HG03571 (cell line): ENCODE measurements at regions not wholly inside any gene's neighbourhood (a gene's known extent, or its start where the extent isn't known, plus 50 kb on each side); places are given as distances from the start of the nearest gene placed in this dataset.

ENCODE experiments used
- ATAC-seq: cut with Tn5 transposase; IDR thresholded peaks from one replicate; pipeline ENCODE4 v1.9.1; 2021; ENCODE audit not compliant: unreplicated experiment

DNA sequence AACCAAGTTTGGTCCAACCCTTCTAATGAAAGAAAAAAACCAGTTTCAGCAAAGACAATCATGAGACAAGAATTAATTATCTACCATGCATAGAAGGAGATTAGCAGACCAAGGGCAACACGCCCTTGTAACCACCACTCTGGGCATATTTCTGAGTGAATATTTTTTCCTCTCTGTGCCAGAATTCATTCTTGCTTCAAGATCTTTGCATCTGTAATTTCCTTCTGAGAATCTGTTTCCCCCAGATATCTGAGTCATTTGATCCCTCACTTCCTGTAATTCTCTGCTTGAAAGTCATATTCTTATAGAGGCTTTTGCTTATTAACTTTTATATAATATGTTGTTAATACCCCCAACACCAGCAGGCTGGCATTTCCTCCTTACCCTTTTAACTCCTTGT lies 243.7 kb downstream of the SLC16A7 start:
- no peak for ATAC-seq

DNA sequence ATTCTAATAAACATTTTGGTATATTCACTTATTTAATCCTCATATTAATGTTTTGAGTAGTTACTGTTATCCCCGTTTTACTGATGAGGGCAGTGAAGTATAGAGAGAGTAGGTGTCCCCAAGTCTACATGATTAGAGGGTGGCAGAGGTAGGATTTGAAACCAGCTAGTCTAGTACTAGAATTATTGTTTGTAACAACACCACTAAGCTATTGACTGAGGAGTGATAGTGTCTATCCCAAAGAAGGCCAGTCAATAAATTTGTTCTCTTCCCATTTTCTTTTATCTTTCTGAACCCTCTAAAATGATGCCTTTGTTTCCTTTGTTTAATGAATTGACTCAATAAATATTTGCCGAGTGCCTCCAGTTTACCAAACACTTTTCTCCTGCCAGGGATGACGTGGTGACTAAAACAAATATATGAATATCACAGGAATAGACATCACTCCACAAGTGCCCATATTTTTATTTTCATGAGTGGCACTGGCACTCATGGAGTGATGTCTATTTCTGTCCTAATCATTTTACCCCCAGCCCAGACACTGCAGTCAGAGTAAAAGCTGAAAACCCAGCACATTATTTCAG lies 247.5 kb downstream of the SLC16A7 start:
- no peak for ATAC-seq

DNA sequence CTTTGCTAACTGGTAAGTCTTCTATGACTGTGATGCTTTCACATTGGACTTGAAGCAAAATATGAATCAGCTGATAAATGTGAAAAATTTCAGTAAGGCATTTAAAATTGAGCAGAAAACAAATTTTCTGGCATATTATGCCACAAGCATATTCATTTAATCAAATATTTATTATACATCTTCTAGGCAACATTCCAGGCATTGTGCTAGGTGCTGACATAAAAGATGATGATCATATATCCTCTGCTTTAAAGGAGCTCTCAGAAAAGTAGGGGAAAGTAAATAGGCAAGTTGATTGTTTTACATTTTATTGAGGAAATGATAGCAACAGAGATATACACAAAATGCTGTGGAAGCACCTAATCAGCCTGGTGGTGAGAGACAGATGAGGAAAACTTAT lies 248.9 kb downstream of the SLC16A7 start:
- ATAC-seq: no peak

DNA sequence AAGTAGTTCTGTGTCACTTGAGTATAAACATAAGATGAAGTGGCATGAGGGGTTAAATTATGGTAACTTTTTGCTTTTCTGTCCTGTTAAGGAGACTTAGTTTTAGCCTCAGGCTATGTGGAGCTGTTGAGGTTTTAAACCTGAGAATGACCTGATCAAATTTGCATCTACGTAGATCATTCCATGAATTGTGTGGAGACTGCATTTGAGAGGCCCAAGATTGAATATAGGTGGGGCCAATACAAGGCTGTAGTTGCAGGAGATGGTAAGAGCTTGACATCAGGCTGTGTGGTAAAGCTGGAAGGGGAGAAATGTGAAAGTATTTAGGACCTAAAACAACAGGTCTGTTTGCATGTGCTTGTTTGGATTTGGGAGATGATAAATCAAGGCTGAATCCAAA lies 249.5 kb downstream of the SLC16A7 start:
- no peak for ATAC-seq

DNA sequence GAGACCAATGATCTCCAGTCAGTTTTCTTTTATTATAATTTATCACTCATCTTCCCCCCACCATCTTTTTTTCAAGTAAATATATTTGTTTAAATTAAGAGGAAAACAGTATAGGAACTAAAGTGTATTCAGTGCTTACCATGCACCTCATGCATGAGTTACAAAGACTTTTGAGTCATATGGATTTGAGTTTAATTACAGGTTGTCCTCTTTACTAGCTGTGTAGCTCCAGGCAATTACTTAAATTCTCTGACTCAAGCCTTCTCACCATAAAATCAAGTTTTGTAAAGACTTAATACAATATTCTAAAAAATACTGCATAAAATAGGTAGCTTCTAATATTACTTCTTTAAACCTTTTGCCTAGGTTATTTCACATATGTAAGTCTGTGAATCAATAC lies 251.3 kb downstream of the SLC16A7 start:
- no peak for ATAC-seq

DNA sequence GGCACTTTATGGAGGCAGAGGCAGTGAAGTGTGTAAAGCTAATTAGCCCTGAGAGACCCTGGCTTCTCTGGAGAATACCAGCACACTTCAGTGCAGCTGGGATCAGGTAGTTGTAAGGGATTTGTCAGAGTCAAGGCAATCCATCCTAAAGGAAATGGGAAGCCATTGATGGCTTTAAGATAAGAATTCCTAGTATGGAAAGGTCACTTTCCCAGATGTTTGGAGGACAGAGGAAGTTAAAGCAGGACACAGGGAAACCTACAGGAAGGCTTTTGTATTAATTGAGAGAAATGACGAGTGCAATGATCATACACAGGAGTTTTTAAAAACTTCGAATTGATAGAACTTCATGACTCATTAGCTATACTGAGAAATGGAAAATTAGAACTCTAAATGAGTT lies 254.4 kb downstream of the SLC16A7 start:
- ATAC-seq: no peak

DNA sequence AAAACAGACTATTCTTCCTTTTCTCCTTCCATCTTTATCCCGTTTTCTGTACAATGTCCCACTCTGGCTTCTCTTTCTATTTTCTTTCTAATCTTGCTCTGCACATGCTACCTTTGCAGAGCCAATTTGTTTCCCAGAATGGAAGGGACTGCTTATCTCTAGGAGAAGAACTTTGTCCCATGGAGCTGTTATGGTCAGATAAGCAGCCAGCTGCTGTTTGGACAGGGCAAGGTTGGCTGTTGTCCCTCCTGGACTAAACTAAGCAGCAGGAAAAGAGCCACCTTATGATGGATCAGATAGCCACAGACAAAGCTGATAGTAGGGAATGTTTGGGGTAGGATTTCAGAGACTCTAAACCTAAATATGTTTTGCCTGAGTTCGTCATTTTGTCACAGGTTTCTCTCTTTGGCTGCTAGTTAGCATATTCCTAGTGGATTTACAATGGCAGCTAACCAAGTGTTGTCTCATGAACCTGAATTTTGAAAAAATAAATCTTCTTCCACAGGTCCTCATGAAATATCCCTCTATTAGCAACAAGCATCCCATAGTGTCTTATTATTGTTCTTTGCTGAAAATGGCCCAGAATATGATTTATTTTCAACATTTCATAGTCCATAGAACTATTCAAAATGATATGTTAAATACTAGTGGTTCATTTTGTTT lies 262.8 kb downstream of the SLC16A7 start:
- ATAC-seq: no peak

DNA sequence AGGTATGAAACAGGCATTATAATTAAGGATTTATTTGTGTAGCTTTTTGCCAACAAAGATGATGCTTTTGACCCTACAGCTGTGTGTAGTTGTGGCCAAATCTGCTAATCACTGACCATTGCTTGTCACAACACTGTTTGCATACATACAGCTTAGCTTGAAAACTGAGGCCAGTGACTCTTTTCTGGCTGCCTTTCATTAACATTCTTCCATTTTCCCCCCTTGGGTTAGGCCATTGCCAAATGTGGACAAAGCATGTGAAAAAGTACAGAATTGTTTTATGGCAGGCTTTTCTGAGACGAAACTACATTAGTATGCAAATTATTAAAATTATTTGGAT lies 263.3 kb downstream of the SLC16A7 start:
- no peak for ATAC-seq

DNA sequence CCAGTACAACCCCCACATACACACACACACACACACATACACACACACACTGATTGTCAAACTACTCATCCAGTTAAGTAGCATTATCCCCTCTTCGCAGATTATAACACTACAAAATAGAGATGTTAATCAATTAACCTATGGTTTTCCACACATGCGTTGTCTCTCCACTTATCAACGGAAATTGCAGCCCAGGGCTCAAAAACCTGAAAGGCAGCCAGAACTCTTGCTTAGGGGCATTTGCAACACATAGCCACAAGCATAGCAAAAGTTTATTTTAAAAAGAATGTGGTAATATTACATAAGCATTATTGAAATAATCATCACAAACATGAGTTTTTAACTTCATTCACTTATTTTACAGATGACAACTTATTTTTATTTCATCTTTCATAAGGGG lies 265.8 kb downstream of the SLC16A7 start:
- no peak for ATAC-seq

DNA sequence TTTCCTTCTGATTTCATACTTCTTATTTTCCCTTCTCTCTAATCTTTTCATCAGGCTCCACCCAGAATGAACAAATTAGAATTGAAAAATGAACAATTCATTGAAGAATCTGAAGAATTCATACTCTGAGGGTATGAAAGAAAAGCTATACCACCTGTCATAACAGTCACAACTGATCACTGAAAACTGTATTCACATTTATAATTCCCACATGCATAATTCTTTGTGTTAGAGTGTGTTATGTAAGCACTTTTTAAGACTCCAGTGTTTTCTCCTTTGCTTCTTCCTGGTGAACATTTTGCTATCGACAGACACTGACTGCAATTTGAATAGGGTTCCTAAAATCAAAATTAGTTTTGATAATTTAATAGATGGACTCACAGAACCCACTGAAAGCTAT lies 271.2 kb downstream of the SLC16A7 start:
- no peak for ATAC-seq

DNA sequence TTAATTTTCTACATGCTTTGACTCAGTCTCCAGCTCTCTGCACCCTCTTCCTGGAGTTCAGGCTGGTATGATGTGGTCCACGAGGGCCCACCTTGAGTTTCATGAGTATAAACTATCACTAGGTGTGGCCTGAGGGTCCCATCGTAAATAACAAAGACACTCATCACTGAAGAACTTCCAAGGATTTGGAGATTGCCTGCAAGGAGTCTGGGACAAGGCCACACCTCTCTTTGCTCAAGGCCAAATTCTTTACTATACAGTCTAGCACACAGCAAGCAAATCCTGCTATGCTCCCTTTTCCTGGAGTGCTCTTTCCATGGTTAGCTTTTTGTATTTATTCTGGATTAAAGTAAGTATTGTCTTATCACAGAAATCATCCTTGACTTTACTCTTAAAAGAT lies 271.9 kb downstream of the SLC16A7 start:
- ATAC-seq: no peak

DNA sequence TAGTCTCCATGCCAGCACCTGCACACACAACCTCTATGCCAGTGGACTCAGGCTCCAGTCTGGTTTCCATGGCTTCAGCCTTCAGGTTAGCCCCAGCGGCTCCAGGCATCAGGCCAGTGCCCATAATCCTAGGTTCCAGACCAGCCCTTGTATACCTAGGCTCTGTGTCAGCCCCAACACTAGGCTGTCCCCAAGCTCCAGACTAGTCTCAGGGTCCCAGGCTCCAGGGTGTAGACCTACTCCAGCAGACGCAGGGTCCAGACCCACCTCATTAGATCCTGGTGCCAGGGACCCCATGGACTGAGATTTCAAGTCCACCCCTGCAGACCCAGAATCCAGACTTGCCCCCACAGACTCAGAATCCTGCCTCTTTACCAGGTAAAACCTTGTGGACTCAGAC lies 275.9 kb downstream of the SLC16A7 start:
- ATAC-seq: no peak

DNA sequence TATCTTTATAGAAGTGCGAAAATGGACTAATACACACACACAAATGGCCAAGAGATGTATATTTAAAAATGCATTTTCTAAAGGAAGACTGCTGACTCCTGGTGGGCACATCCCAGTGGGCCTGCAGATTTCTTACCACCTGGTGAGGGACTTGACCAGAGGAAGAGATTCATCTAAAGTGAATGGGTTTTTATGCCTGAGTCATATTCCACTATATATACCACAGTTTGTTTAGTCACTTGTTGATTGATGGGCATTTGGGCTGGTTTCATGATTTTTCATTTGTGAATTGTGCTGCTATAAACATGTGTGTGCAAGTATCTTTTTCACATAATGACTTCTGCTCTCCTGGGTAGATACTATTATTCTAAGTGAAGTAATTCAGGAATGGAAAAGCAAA lies 277.3 kb downstream of the SLC16A7 start:
- ATAC-seq: no peak

DNA sequence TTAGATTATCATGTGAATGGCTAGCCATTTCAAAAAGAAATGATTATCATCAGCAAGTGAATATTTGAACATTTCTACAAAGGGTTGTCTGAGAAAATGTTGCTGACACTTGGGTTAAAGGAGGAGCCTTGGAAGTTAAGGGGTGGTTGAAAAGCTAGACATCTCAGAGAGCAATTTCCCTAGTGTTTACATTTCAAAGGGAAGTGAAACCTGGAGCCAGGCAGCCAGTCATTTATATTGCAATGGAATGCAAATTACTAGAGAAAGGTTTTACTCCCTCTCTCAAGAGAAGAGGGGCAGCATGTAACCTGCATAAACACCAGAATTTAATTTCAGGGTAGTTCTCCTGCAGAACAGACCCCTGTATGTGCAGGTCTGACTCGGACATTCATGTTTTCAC lies 279.0 kb downstream of the SLC16A7 start:
- no peak for ATAC-seq

DNA sequence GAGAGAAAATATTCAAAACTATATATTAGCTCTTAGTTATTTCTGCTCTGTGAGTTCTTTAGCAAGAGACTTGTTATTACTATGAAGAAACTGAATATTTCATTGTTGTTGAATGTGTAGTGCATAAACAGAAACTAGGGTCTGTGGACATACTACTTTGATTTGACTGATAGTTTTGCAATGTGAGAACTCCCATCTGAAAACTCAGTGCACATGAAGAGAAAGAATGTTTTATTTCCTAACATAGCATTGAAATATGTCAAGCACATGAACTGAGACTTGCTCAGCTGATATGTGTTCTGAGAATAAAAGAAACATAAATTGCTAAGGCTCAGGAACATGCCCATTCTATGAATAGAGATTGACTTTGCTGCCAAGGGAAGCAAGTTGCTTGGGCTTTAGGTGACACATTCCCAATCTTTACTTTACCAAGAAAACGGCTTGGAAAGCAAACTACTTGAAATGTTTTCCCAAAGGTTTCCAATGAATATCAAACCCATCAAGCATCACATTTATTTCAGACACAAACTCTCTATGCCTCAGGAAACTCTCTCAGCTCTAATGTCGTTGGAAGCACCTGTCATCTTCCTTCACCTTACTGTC lies 290.4 kb downstream of the SLC16A7 start:
- no peak for ATAC-seq

DNA sequence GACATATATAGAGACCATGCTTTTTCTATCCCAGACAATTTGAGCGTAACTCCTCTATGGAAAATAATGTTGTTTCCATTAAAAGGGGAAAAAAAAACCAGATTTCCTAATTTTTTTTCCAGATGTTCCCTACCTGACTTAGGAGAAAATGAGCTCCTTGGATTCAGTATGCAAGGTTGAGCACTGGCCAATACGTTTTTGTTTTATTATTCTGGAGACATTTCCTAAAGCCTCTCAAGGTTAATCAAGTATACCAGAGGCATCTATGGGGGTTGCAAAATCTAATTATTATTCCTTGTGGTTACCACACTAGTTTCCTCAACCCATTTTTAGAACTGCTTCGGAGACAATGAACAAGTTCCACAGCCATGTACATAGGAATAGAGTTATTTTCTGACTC lies 291.3 kb downstream of the SLC16A7 start:
- no peak for ATAC-seq

DNA sequence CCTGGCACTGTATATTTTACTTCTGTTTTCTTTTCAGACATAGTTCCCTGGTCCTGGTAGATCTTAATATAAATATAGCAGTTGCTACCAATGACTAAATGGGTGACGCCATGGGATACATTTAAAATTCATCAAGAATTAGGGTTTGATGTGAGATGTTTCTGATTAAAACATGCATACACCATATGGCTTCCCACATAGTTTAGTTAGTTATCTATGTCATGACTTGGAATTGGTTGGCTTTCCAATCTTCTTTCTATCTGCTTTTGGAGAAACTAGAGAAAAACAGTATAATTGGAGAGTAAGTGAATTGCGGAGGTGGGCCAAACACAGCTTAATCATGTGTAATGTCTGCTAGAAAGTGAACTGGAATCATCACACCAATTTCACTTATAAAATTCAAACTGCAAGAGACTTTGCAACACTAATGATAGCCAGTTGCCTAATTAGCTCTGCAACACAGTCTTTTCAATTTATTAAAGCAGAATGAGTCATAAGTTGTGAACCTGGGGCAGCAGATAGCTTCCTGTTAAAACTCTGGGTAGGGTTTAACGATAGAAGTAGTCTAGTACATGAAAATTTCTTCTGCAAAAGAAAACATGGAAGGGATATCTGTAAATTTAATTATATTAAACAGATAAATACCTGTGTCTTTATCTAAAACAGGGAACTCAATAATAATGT lies 295.2 kb downstream of the SLC16A7 start:
- no peak for ATAC-seq

DNA sequence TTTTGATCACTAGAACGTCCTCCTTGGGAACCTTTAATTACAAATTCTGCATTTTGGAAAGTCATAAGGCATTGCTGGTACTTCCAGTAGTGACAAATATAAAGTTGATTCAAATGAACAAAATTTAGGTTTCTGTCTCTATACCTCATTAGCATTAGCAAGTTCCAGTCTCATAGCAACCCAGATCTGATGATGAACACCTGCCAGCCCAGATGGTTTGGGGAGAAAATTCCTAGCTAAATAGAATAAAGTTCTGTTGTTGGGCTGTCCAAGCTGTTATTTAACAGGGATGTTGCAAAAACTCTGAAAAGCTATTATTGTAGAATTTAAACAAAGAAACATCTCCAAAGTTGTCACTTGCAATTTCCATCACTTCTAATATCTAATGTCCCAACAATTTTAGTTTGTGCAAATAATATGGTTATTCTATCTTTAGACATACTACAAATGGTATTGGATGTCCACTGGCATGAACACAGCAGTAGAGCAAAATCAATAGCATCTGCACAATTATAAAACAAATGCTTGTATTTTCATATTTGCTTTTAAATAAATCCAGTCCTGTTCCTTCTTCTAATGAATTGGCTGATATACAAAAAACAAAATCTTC lies 299.4 kb downstream of the SLC16A7 start:
- no peak for ATAC-seq

DNA sequence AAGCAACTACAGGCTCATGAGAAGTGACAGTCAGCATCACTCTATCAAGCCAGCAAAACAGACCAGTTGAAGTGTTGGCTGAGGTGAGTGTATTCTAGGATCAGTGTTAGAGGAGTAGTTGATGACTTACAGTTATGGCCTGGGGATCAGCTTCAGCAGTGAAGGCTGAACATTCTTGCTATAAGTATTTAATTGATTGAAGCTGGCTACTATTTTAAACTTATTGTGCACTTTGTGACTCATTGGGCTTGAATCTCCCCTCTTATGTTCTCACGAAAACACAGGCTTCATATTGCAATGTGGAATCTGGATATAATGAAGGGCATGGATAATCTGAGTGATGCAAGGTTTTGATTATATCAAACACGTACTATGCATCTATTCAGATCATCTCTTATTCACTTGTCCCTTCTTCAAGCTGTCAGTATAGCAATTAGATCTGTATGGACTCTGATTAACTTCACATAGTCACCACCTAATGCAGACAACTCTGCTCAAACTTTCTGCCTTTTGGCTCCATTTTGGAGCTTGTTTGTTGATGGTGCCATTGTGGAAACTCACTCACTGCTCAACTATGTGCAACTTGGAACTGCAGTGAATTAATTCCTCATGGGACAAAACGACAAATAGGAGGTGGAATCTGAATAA lies 309.2 kb downstream of the SLC16A7 start:
- no peak for ATAC-seq

DNA sequence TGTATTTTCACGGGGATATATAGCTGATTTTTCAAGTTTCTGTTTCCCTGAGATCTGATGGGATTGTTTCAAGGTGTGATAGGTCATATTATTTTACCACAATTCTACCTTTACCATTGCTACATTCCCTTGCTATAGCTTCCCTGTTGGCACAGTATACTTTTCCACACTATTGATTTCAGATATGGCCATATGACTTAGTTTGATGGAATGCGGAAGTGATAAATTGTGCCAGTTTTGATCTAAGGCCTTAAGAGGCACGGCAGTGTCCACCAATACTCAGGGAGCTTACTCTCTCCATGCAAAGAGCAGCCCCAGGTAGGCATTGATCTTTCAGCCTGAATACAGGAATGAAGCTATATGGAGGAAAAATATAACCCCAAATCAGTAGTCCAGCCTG lies 315.7 kb downstream of the SLC16A7 start:
- no peak for ATAC-seq

DNA sequence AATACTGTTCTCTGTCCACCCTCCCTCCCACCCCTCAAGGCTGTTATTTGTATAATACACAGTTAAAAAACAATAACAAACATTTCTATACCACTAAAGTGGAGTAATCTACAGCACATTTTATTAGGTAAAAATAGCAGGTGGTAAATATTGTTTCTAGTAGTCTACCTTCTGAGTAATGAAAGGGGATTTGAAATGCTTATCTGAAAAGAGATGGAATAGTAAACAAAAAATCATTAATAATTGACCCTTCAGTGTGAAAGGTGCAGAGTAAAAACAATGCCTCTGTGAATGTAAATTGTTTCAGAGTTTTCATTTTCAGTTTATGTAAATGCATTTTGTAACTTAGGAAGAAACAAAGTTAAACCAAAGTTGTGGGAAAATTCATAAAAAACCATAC lies 321.2 kb downstream of the SLC16A7 start:
- no peak for ATAC-seq
